Mesendoderm (in vitro differentiated cells): ENCODE measurements at regions not wholly inside any gene's neighbourhood (a gene's known extent, or its start where the extent isn't known, plus 50 kb on each side); places are given as distances from the start of the nearest gene placed in this dataset.
"Not testable (repeated sequence)": the region's sequence is repeated elsewhere in the genome, so short reads cannot be mapped to it uniquely, and the experiment has no call there.

Experiments
- DNase-seq: peaks from one replicate; pipeline ENCODE4 v3.0.0; 2013
- H2AK5ac ChIP-seq: 2 replicates; pipeline ENCODE4 v1.6.1; 2013; ENCODE audit warnings: low read length, inconsistent platforms
- H2BK120ac ChIP-seq: 2 replicates; pipeline ENCODE4 v1.6.1; 2013; ENCODE audit warnings: low read depth, mild to moderate bottlenecking, low read length, moderate library complexity, mixed read lengths
- H2BK15ac ChIP-seq: replicated peaks from 2 replicates; pipeline ENCODE4 v1.6.1; 2013; ENCODE audit warnings: low read depth, mild to moderate bottlenecking, moderate library complexity
- H2BK5ac ChIP-seq: 2 replicates; pipeline ENCODE4 v1.6.1; 2013; ENCODE audit warnings: low read length, inconsistent platforms
- H3K18ac ChIP-seq: 2 replicates; pipeline ENCODE4 v1.6.1; 2013; ENCODE audit warnings: mild to moderate bottlenecking, low read length, mixed read lengths
- H3K23ac ChIP-seq: one replicate; pipeline ENCODE4 v1.6.1; 2013; ENCODE audit warnings: low read length
- H3K27ac ChIP-seq: 2 replicates; pipeline ENCODE4 v1.5.1; 2013; ENCODE audit warnings: low read depth, mild to moderate bottlenecking, inconsistent platforms, low read length, moderate library complexity
- H3K27me3 ChIP-seq: 2 replicates; pipeline ENCODE4 v1.6.1; 2013; ENCODE audit warnings: low read length, control low read depth, mild to moderate bottlenecking, inconsistent platforms; ENCODE audit not compliant: insufficient read depth, poor library complexity
- H3K36me3 ChIP-seq: 2 replicates; pipeline ENCODE4 v1.6.1; 2013; ENCODE audit warnings: low read length, inconsistent platforms; ENCODE audit not compliant: control insufficient read depth, insufficient read depth
- H3K4ac ChIP-seq: one replicate; pipeline ENCODE4 v1.6.1; 2013; ENCODE audit warnings: low read depth, mild to moderate bottlenecking, low read length, moderate library complexity
- H3K4me1 ChIP-seq: 2 replicates; pipeline ENCODE4 v1.6.1; 2013; ENCODE audit warnings: low read depth, low read length, inconsistent platforms; ENCODE audit not compliant: control insufficient read depth
- H3K4me2 ChIP-seq: 2 replicates; pipeline ENCODE4 v1.6.1; 2013; ENCODE audit warnings: low read length
- H3K4me3 ChIP-seq: 2 replicates; pipeline ENCODE4 v1.5.1; 2013; ENCODE audit warnings: mild to moderate bottlenecking, low read length
- H3K56ac ChIP-seq: one replicate; pipeline ENCODE4 v1.6.1; 2013; ENCODE audit warnings: low read length
- H3K79me1 ChIP-seq: 2 replicates; pipeline ENCODE4 v1.6.1; 2013; ENCODE audit warnings: low read length, inconsistent platforms
- H3K79me2 ChIP-seq: 2 replicates; pipeline ENCODE4 v1.6.1; 2013; ENCODE audit warnings: mild to moderate bottlenecking, low read length; ENCODE audit not compliant: control insufficient read depth, insufficient read depth
- H3K9ac ChIP-seq: 2 replicates; pipeline ENCODE4 v1.6.1; 2013; ENCODE audit warnings: low read length, inconsistent platforms
- H4K5ac ChIP-seq: one replicate; pipeline ENCODE4 v1.6.1; 2013; ENCODE audit warnings: low read length
- H4K8ac ChIP-seq: one replicate; pipeline ENCODE4 v1.6.1; 2013; ENCODE audit warnings: low read depth, mild to moderate bottlenecking, control low read depth, low read length, moderate library complexity
- WGBS: extraction: QIAGEN DNeasy Blood & Tissue Kit; methylation state at CpG from one replicate; pipeline ENCODE4 v1.1.7; 2013; ENCODE audit warnings: low lambda C conversion rate, missing lambda C conversion rate; ENCODE audit not compliant: insufficient coverage; ENCODE audit errors: extremely low coverage; 5-methylcytosine and 5-hydroxymethylcytosine counted together

- Histone ChIP-seq H3K27me3 (no peaks in the 10 kb centered on the region), H4K8ac (no peak overlapping the region), H2AK5ac (no peak overlapping the region), H3K23ac (no peak overlapping the region), H3K79me1 (no peaks in the 10 kb centered on the region), H3K56ac (no peak overlapping the region), H3K9ac (no peak overlapping the region), H2BK120ac (no peak overlapping the region), H3K79me2 (no peaks in the 10 kb centered on the region), H3K18ac (no peak overlapping the region), H2BK5ac (no peak overlapping the region), H3K4ac (no peak overlapping the region), H4K5ac (no peak overlapping the region), H3K36me3 (no peaks in the 10 kb centered on the region), H3K4me2 (no peak overlapping the region), H3K4me1 (no peaks in the 10 kb centered on the region), H3K4me3 (no peak overlapping the region), H3K27ac (no peak overlapping the region), H2BK15ac (no peak overlapping the region)
- no peak for DNase-seq
Observed at GRCh38 chr4:141473952-141474351, 162.4 kb upstream of the IL15 start.

- H3K4me3 ChIP-seq: no peak overlapping the region
Observed at GRCh38 chr4:141480950-141481349, 155.4 kb upstream of the IL15 start.

GRCh38 chr4:141484298-141484697 lies 152.1 kb upstream of the IL15 start:
- H3K4me3 ChIP-seq, H3K18ac ChIP-seq, H4K8ac ChIP-seq, H2BK5ac ChIP-seq, DNase-seq, H3K79me1 ChIP-seq, H2BK120ac ChIP-seq, H2BK15ac ChIP-seq, H3K27me3 ChIP-seq, H3K36me3 ChIP-seq, H3K9ac ChIP-seq, H4K5ac ChIP-seq, H3K23ac ChIP-seq, H3K27ac ChIP-seq, H2AK5ac ChIP-seq, H3K56ac ChIP-seq, H3K4ac ChIP-seq, H3K79me2 ChIP-seq, H3K4me1 ChIP-seq, H3K4me2 ChIP-seq: not testable (repeated sequence)
- WGBS: no CpG with 5 or more reads among the region's 12 CpGs

More at GRCh38 chr4:141480950-141481349, 155.4 kb upstream of the IL15 start:
- no peaks in the 10 kb centered on the region for H3K4me1 ChIP-seq
- H3K23ac ChIP-seq: no peak overlapping the region
- no peaks in the 10 kb centered on the region for H3K27me3 ChIP-seq
- H3K4me2 ChIP-seq: no peak overlapping the region
- no peak overlapping the region for H2AK5ac ChIP-seq
- no peak overlapping the region for H2BK5ac ChIP-seq
- H2BK120ac ChIP-seq: no peak overlapping the region
- no peak overlapping the region for H3K4ac ChIP-seq
- no peaks in the 10 kb centered on the region for H3K79me1 ChIP-seq
- no peak overlapping the region for H4K5ac ChIP-seq
- DNase-seq: no peak
- H3K36me3 ChIP-seq: no peaks in the 10 kb centered on the region
- H3K79me2 ChIP-seq: no peaks in the 10 kb centered on the region
- H4K8ac ChIP-seq: no peak overlapping the region
- H3K27ac ChIP-seq: no peak overlapping the region
- H3K18ac ChIP-seq: no peak overlapping the region
- H3K9ac ChIP-seq: no peak overlapping the region
- H3K56ac ChIP-seq: no peak overlapping the region
- no peak overlapping the region for H2BK15ac ChIP-seq

GRCh38 chr4:141486375-141486997 lies 149.9 kb upstream of the IL15 start:
- no CpG with 5 or more reads among the region's 4 CpGs for WGBS
- Histone ChIP-seq H3K56ac (no peak overlapping the region), H3K18ac (no peak overlapping the region), H3K79me2 (no peaks in the 10 kb centered on the region), H3K79me1 (no peaks in the 10 kb centered on the region), H3K27ac (no peak overlapping the region), H3K23ac (no peak overlapping the region), H3K4me2 (no peak overlapping the region), H2BK120ac (no peak overlapping the region), H3K36me3 (no peaks in the 10 kb centered on the region), H2AK5ac (no peak overlapping the region), H4K5ac (no peak overlapping the region), H3K4me1 (no peaks in the 10 kb centered on the region), H2BK5ac (no peak overlapping the region), H4K8ac (no peak overlapping the region), H3K27me3 (no peaks in the 10 kb centered on the region), H2BK15ac (no peak overlapping the region), H3K4me3 (no peak overlapping the region), H3K9ac (no peak overlapping the region), H3K4ac (no peak overlapping the region)
- DNase-seq: no peak

GRCh38 chr4:141497627-141498026 lies 138.8 kb upstream of the IL15 start:
- Histone ChIP-seq H3K36me3 (no peaks in the 10 kb centered on the region), H3K56ac (no peak overlapping the region), H3K79me2 (no peaks in the 10 kb centered on the region), H3K4ac (no peak overlapping the region), H2AK5ac (no peak overlapping the region), H3K4me2 (no peak overlapping the region), H3K79me1 (no peaks in the 10 kb centered on the region), H4K5ac (no peak overlapping the region), H3K4me1 (no peaks in the 10 kb centered on the region), H3K27me3 (no peaks in the 10 kb centered on the region), H3K9ac (no peak overlapping the region), H2BK5ac (no peak overlapping the region), H3K4me3 (no peak overlapping the region), H2BK15ac (no peak overlapping the region), H3K18ac (no peak overlapping the region), H4K8ac (no peak overlapping the region), H3K23ac (no peak overlapping the region), H2BK120ac (no peak overlapping the region), H3K27ac (no peak overlapping the region)
- WGBS: no CpG with 5 or more reads among the region's 1 CpG
- DNase-seq: no peak

- Histone ChIP-seq H3K18ac (no peak overlapping the region), H3K36me3 (no peaks in the 10 kb centered on the region), H4K5ac (no peak overlapping the region), H3K4me3 (no peak overlapping the region), H3K23ac (no peak overlapping the region), H2BK15ac (no peak overlapping the region), H3K27ac (no peak overlapping the region), H3K79me2 (no peaks in the 10 kb centered on the region), H3K27me3 (no peaks in the 10 kb centered on the region), H3K56ac (no peak overlapping the region), H4K8ac (no peak overlapping the region), H2BK5ac (no peak overlapping the region), H3K9ac (no peak overlapping the region), H3K4me1 (no peaks in the 10 kb centered on the region), H2BK120ac (no peak overlapping the region), H3K4me2 (no peak overlapping the region), H3K79me1 (no peaks in the 10 kb centered on the region), H2AK5ac (no peak overlapping the region), H3K4ac (no peak overlapping the region)
- WGBS: no CpG with 5 or more reads among the region's 3 CpGs
- no peak for DNase-seq
Observed at GRCh38 chr4:141499261-141499853, 137.0 kb upstream of the IL15 start.
